NCI-H1417 treated with DMSO at 0.1 percent for 48 hours (cell line): ENCODE measurements at regions not wholly inside any gene's neighbourhood (a gene's known extent, or its start where the extent isn't known, plus 50 kb on each side); places are given as distances from the start of the nearest gene placed in this dataset.
"Not testable (repeated sequence)": the region's sequence is repeated elsewhere in the genome, so short reads cannot be mapped to it uniquely, and the experiment has no call there.

ENCODE experiments used
- DNase-seq: peaks from one replicate; lab custom pipeline; 2025; lab: John Stamatoyannopoulos, UW

DNA sequence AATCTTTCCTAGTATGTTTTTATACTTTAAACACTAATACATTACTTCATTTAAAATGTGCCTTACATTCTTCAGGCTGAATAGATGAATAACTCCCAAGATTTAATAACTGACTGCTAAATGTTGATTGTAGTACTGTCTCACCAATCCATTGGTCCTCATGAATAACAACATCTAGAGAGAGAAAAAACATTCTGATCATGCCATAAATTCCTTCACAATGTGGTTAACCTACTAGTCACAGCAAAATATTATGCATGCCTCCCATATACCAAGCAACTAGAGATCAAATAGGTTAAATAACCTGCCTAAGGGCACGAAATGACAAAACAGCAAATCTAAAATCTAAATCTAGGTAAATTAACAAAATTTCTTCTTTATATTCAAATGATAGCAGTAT is 66.2 kb downstream of the SYT15 start:
- not testable (repeated sequence) for DNase-seq

GRCh38 chr10:46646132-46646531 is 67.2 kb downstream of the SYT15 start:
- DNase-seq = not testable (repeated sequence)

- not testable (repeated sequence) for DNase-seq
These were observed 72.0 kb downstream of the SYT15 start for GRCh38 chr10:46650967-46651366.

GRCh38 chr10:46657437-46657836 is 78.5 kb downstream of the SYT15 start:
- DNase-seq = not testable (repeated sequence)

GRCh38 chr10:46660027-46660834 is 81.3 kb downstream of the SYT15 start:
- DNase-seq = not testable (repeated sequence)

- DNase-seq = not testable (repeated sequence)
These were observed 81.9 kb downstream of the SYT15 start for GRCh38 chr10:46660835-46661164.

DNA sequence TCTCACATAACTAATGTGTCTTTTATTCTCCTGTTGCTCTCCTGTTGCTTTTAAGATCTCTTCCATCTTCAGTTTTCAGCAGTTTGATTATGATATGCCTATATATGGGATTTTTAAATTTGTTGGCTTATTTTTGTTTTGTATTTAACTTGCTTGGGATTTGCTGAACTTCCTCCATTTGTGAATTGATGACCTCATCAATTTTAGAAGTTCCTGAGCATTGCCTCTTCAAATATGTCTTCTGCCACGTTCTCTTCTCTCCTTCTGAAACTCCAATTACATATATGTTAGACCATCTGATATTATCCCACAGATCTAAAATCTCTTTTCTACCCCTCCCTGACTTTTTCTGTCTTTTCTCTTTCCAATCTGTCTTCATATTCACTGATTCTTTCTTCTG is 86.6 kb downstream of the SYT15 start:
- DNase-seq = not testable (repeated sequence)

DNA sequence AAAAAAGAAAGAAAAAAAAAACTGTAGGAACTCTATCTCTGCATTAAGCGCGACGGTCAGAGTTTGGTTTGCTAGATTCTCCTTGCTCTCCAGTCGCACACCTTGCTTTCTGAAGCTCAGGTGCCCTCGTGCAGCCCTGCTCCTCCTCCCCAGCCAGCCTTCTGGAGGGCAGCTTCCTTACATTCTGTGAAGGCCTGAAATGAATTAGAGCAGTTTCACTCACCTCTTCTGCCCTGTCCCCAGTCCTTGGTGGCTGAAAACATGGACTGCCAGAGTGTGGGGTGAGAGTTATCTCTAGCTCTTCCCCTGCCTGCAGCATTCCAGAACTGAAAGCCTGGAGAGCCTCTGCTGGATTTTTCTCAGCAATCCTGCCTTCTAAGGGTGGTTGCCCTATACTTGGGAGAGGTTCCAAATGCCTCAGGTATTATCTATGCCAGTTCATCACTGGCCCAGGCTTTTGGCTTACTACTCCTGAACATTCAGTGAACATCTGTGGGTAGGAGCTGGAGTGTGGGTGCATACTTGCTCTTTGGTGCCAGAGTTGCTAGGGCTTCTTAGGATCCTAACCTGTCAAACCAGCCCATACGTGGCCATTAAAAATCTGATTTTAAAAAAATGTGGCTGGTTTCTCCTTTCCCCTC is 89.5 kb downstream of the SYT15 start:
- DNase-seq = not testable (repeated sequence)

DNA sequence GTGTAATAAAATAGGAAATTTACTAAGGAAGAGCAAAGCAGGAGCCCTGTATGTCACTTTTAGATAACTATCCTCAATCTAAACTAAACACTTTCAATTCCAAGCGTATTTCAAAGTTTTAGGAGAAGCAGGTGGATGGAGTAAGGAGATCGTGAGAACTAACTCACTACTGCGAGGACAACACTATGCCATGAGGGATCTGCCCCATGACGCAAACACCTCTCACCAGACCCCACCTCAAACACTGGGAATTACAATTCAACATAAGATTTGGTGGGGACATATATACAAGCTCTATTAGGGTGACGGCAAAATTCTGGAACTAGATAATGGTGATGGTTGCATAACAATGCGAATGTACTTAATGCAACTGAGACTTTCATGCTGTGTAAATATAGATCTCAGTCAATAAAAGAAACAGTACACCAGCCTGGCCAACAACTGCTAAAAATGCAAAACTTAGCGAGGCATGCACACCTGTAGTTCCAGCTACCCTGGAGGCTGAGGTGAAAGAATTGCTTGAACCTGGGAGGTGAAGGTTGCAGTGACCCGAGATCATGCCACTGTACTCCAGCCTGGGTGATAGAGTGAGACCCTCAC is 99.0 kb downstream of the SYT15 start:
- not testable (repeated sequence) for DNase-seq

DNA sequence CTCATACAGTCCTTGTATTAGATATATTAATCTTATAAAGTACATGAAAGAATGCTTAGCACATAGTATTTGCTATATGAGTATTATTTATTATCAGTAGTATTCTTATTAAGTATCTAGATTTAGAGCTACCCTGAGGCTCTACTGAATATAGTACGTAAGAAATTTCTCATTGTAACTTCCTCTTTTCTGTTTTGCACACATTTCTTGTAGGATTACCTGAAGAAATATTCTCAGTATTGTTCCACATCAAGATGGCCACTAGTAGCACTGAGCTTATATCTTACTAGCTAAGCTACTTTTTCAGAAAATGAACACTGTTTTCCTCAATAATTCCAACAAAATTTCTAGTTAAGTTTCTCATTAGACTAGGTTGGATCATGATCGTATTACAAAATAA is 112.5 kb downstream of the SYT15 start:
- not testable (repeated sequence) for DNase-seq

DNA sequence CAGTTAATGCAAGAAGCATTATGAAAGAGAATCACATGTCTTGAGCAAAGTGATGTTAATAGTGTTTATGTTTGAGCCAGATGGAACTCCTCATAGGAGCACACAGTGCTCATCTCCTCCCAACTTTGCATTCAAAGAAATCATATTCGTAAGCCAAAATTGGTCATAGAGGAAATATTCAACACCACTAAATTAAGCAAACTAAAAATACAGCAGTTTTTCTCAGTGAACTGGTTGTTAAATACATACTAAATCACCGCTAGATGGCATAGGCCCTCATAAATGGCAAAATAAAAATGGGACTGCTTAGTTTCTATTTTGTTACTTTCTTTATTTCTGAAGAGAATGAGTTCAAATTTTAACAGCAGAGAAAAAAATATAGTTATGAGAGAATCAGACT is 114.3 kb downstream of the SYT15 start:
- not testable (repeated sequence) for DNase-seq

GRCh38 chr10:46717264-46717663 is 138.3 kb downstream of the SYT15 start:
- DNase-seq = not testable (repeated sequence)

DNA sequence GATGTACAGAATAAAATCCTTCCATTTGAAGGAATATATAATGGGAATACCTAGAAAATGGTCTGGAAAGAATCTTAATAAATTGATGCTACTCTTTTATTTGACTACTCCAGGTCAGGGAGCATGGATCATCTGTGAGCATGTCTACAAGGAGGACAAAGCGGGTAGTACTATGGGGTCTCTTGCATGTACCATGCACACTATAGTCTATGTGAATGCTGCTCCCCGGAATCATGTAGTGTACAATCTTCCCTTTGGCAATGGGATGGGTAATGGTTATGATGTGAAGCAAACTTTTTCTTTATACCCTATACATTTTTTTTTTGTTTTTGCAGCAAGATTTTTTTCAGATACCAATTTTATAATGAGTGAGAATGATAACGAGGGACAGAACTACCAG is 139.1 kb downstream of the SYT15 start:
- not testable (repeated sequence) for DNase-seq

GRCh38 chr10:46720386-46720785 is 141.5 kb downstream of the SYT15 start:
- DNase-seq = peak; percentile 32

DNA sequence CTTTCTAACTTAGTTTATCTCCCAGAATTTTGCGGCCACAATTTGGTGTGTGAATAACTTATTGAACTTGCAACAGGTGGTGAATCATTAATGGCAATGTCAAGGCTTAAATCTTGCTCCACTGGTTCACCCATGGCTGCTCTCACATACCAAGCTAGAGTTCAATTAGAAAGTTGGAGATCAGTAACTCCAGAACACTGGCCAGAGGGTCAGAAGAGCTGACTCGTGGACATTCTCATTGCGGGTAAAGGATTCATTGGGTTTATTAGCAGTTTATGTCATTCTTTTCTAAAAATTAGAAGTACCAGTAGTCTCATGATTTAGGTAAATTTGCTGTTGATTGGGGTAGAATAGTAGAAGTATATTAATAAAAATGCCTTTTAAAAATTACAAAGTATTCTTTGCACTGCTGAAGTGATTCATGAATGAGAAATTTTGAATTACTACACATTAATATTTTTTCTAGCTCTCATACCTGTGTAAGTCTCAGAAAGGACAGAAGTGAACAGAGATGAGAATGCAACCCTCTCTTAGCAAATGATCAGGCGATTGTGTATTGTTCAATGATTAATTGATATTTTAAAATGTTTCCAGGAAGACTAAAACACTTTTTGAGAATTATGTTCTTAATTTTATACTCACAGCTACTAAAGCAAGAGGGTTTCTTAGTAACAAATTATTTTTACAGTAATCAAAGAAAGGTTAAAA is 142.0 kb downstream of the SYT15 start:
- not testable (repeated sequence) for DNase-seq

DNA sequence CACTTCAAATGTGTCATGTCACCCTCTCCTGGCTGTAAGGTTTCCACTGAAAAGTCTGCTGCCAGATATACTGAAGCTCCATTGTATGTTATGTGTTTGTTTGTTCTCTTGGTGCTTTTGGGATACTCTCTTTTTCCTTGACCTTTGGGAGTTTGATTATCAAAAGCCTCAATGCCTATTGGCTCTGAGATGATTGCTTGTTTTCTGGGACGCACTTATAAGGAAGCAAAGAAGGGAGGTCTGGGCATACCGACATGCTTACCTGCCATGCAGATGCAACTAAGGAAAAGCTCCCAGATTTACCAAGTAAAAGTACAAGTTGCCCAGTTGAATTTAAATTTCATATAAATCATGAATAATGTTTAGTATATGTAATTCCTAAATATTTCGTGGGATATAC is 145.3 kb downstream of the SYT15 start:
- DNase-seq = not testable (repeated sequence)

GRCh38 chr10:46728359-46728758 is 149.4 kb downstream of the SYT15 start:
- not testable (repeated sequence) for DNase-seq

- not testable (repeated sequence) for DNase-seq
These were observed 151.8 kb downstream of the SYT15 start for GRCh38 chr10:46730729-46731128.

DNA sequence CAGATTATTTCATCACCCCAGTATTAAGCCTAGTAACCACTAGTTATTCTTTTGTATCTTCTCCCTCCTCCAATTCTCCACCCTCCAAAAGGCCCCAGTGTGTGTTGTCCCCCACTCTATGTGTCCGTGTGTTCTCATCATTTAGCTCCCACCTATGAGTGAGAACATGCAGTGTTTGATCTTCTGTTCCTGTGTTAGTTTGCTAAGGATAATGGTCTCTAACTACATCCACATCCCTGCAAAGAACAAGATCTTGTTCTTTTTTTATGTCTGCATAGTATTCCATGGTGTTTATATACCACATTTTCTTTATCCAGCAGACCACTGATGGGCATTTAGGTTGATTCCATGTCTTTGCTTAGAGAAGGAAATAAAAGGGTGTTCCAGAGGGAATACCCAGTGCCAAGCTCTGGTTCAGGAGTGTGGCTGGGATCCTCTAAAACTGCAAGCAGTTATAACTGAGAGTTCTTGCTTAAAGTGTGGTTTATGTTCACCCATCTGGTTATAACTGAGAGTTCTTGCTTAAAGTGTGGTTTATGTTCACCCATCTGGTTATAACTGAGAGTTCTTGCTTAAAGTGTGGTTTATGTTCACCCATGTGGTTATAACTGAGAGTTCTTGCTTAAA is 154.8 kb downstream of the SYT15 start:
- DNase-seq = not testable (repeated sequence)

- not testable (repeated sequence) for DNase-seq
These were observed 155.3 kb downstream of the SYT15 start for GRCh38 chr10:46734262-46734642.

DNA sequence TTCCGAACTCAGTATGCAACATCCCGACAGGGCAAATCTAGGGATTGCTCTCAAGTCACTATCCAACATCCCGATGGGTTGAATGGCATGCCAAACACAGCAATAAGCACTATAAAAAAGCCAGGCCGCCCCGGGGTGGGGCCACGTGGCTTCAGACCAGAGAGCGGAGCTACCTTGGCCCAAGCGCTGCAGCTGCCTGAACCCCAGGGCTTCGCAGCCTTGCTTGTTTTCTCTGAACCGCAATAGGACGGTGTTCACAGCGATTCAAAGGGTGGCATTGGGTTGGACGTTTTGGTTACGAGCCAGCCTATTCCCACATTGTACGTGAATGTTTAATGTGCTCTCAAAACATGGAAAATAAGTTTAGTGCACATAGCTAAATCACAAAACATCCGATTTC is 161.0 kb downstream of the SYT15 start:
- not testable (repeated sequence) for DNase-seq

DNA sequence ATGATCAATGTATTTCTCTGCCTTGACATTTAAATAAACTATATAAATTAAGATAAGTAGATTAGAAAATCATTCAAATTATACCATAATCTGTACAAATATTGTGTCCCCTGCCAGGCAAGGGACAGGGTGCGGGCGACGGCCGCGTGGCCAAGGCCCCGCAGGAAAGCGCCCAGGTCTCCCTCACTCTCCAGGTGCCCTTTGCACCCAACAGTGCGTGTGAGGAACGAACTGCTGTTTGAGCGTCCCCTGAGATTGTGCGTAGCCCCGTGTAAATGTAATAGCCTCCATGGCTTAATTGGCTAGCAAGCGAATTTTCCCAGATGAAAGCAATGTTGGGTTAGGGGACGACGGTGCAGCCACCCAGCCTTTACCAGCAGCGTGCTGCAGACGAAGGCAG is 161.4 kb downstream of the SYT15 start:
- not testable (repeated sequence) for DNase-seq
